H1 (cell line): ENCODE measurements at regions not wholly inside any gene's neighbourhood (a gene's known extent, or its start where the extent isn't known, plus 50 kb on each side); places are given as distances from the start of the nearest gene placed in this dataset.

Experiments used
- ASH2L ChIP-seq: fragments of 200-600, 300-600 bp; sonication (generic); IDR thresholded peaks from one replicate; pipeline ENCODE4 v1.7.1; 2017; ENCODE audit warnings: low read length
- BACH1 ChIP-seq: IDR thresholded peaks from 2 replicates; pipeline ENCODE4 v1.6.1; 2012; ENCODE audit warnings: low read length, improper control_type of control experiment
- BCL11A ChIP-seq, 2 experiments: IDR thresholded peaks; one replicate each; pipeline ENCODE4 v1.6.1; 2011; ENCODE audit warnings: low read depth in 2 of 2, low read length in 2 of 2, mild to moderate bottlenecking in 2 of 2
- CHD2 ChIP-seq: IDR thresholded peaks from 2 replicates; pipeline ENCODE4 v1.6.1; 2012; ENCODE audit warnings: low read length, improper control_type of control experiment
- E2F6 ChIP-seq: IDR thresholded peaks from 2 replicates; pipeline ENCODE4 v1.6.1; 2012; ENCODE audit warnings: inconsistent platforms
- EGR1 ChIP-seq: IDR thresholded peaks from 2 replicates; pipeline ENCODE4 v1.6.1; 2011; ENCODE audit warnings: low read depth, low read length, borderline replicate concordance
- HDAC2 ChIP-seq, 2 experiments: fragments of 300-600 bp in 1 of 2; sonication (generic) in 1 of 2; IDR thresholded peaks; 2 replicates each; pipeline ENCODE4 v1.6.1; 2011 to 2012; ENCODE audit warnings: low read depth in 2 of 2, low read length in 2 of 2, mild to moderate bottlenecking in 2 of 2, moderate library complexity in 2 of 2, borderline replicate concordance in 1 of 2, inconsistent platforms in 1 of 2
- JUND ChIP-seq: IDR thresholded peaks from 2 replicates; pipeline ENCODE4 v1.6.1; 2011; ENCODE audit warnings: mild to moderate bottlenecking, improper control_type of control experiment, low read length
- KDM4A ChIP-seq: IDR thresholded peaks from one replicate; pipeline ENCODE4 v1.7.1; 2012; ENCODE audit warnings: low read depth, mild to moderate bottlenecking, moderate library complexity, low read length, inconsistent platforms; ENCODE audit not compliant: severe bottlenecking
- POLR2AphosphoS5 ChIP-seq: IDR thresholded peaks from 2 replicates; pipeline ENCODE4 v1.6.1; 2011; ENCODE audit warnings: low read depth, low read length
- POU5F1 ChIP-seq: IDR thresholded peaks from 2 replicates; pipeline ENCODE4 v1.6.1; 2011; ENCODE audit warnings: low read depth, mild to moderate bottlenecking, low read length, moderate library complexity
- RAD21 ChIP-seq, 2 experiments: IDR thresholded peaks in 1 of 2; conservative IDR thresholded peaks in 1 of 2; 2 replicates each; pipeline ENCODE4 v1.6.1; 2011; ENCODE audit warnings: low read depth in 2 of 2, low read length in 2 of 2, improper control_type of control experiment in 1 of 2, inconsistent platforms in 1 of 2, mild to moderate bottlenecking in 1 of 2, moderate library complexity in 1 of 2
- RFX5 ChIP-seq: IDR thresholded peaks from 2 replicates; pipeline ENCODE4 v1.6.1; 2011; ENCODE audit warnings: low read depth, low read length, improper control_type of control experiment, borderline replicate concordance
- RXRA ChIP-seq: IDR thresholded peaks from 2 replicates; pipeline ENCODE4 v1.6.1; 2011; ENCODE audit warnings: low read depth, mild to moderate bottlenecking, low read length, moderate library complexity; ENCODE audit not compliant: insufficient read depth
- SIRT6 ChIP-seq: IDR thresholded peaks from one replicate; pipeline ENCODE4 v1.7.1; 2012; ENCODE audit warnings: low read length, inconsistent platforms
- SIX5 ChIP-seq: IDR thresholded peaks from 2 replicates; pipeline ENCODE4 v1.6.1; 2011; ENCODE audit warnings: mild to moderate bottlenecking, low read depth, low read length
- SP1 ChIP-seq: IDR thresholded peaks from 2 replicates; pipeline ENCODE4 v1.6.1; 2011; ENCODE audit warnings: low read depth, low read length
- TCF12 ChIP-seq: IDR thresholded peaks from 2 replicates; pipeline ENCODE4 v1.6.1; 2011; ENCODE audit warnings: low read depth, mild to moderate bottlenecking, low read length
- TF ChIP-seq, protein P1 (sequence below): IDR thresholded peaks from 2 replicates; pipeline ENCODE4 v1.6.1; 2012; ENCODE audit warnings: low read length, inconsistent platforms
- TF ChIP-seq, protein P2 (sequence below): IDR thresholded peaks from 2 replicates; pipeline ENCODE4 v1.6.1; 2011; ENCODE audit warnings: low read length, improper control_type of control experiment

DNA sequence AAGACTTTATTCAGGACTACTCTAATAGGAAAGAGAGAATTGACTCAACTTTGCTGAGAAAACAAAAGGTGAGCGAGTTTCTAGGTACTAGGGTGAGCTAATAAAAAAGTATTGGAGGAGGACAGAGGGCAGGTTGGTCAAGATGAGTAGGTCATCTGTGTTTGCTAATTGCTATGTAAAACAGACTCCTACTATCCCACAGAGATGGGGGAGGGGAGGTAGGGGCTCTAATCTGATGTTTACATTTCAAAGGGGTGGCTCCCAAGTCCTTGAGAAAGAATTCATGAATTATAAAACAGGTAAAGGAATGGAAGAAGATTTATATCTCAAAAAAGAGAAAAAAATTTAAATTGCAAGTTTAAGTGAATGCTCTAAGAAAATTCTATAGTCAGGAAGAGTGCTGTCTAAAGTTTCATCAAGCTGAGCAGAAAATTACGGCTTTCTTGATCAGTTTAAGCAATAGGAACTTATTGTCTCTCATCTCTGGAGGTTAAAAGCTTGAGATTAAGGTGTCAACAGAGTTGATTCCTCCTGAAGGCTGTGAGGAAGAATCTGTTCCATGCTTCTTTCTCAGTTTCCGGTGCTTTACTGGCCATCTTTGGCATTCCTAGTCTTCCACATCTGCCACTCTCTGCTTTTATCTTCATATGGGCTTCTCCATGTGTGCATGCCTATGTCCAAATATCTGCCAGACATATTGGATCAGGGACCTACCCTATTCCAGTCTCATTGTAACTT, 790.3 kb downstream of the SLITRK5 start (continued):
- TF ChIP-seq POU5F1 (peak; percentile 80; the same call in 1 of the 2 replicates), SP1 (peak; percentile 91), KDM4A (no peak), CHD2 (peak; percentile 58; the same call in 1 of the 2 replicates), ASH2L (peak; percentile 57), SIRT6 (no peak), POLR2AphosphoS5 (peak; percentile 58), BCL11A (IDR thresholded peaks at IDR 0.05; ENCODE audit: low read depth in 2 of 2, low read length in 2 of 2) (peak in 1 of 2 experiments; percentile 74), RFX5 (no peak), BACH1 (no peak), JUND (peak; percentile 16; the same call in 1 of the 2 replicates), SIX5 (no peak), EGR1 (no peak), E2F6 (no peak), HDAC2 (IDR thresholded peaks at IDR 0.05; ENCODE audit: borderline replicate concordance in 1 of 2, low read depth in 2 of 2, low read length in 2 of 2) (peak in 1 of 2 experiments; percentile 63; a peak in 1 of 4 replicates), RXRA (no peak), RAD21 (IDR thresholded peaks at IDR 0.05 in 1 of 2, conservative IDR thresholded peaks at IDR 0.05 in 1 of 2; ENCODE audit: low read depth in 2 of 2, low read length in 2 of 2) (peak in 1 of 2 experiments; percentile 14; a peak in 2 of 4 replicates), TCF12 (peak; percentile 76; the same call in 1 of the 2 replicates)
- TF ChIP-seq, protein P1, sequence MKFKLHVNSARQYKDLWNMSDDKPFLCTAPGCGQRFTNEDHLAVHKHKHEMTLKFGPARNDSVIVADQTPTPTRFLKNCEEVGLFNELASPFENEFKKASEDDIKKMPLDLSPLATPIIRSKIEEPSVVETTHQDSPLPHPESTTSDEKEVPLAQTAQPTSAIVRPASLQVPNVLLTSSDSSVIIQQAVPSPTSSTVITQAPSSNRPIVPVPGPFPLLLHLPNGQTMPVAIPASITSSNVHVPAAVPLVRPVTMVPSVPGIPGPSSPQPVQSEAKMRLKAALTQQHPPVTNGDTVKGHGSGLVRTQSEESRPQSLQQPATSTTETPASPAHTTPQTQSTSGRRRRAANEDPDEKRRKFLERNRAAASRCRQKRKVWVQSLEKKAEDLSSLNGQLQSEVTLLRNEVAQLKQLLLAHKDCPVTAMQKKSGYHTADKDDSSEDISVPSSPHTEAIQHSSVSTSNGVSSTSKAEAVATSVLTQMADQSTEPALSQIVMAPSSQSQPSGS: peak; percentile 28; the same call in 1 of the 2 replicates
- TF ChIP-seq, protein P2, sequence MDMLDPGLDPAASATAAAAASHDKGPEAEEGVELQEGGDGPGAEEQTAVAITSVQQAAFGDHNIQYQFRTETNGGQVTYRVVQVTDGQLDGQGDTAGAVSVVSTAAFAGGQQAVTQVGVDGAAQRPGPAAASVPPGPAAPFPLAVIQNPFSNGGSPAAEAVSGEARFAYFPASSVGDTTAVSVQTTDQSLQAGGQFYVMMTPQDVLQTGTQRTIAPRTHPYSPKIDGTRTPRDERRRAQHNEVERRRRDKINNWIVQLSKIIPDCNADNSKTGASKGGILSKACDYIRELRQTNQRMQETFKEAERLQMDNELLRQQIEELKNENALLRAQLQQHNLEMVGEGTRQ: no peak
